ENCODE measurements at regions not wholly inside any gene's neighbourhood (a gene's known extent, or its start where the extent isn't known, plus 50 kb on each side); places are given as distances from the start of the nearest gene placed in this dataset.

DNA sequence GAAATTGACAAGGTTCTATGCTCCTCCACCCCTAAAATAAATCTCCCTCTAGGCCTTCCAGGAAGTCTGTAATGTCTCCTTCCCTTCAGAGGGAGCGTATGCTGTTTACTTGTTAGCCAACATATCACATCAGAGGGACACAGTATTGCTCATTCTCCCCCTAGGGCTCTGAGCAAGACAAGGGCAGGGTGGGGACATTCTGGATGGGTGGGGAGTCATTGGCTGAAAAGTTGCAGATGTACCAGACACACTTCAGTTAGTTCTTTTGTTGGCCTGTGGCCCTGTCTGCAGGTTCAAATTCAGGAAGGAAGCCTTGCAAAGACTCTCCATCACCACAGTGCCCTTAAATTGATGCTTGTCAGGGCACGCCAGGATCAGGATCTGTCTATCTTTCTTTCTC is 106.3 kb upstream of the TEX13D start:
- H3K27me3 ChIP-seq: no peaks in the 10 kb centered on the region
- ATAC-seq: no peak
- TF ChIP-seq POLR2A (IDR thresholded peaks at IDR 0.05): no peak
- no peak for TF ChIP-seq CTCF (IDR thresholded peaks at IDR 0.05 in 4 of 5, conservative IDR thresholded peaks at IDR 0.05 in 1 of 5)

GRCh38 chrX:124228849-124229248 is 103.6 kb upstream of the TEX13D start:
- Histone ChIP-seq H3K36me3 (no peaks in the 10 kb centered on the region), H3K27ac (no peak overlapping the region), H3K4me1 (no peaks in the 10 kb centered on the region), H3K4me3 (no peak overlapping the region), H3K27me3 (no peaks in the 10 kb centered on the region), H3K9me3 (no peaks in the 10 kb centered on the region)
- in situ Hi-C loops (cut with MboI; ENCODE audit: low sequenced_read_pairs in 4 of 4) (no loop called here), intact Hi-C loops (cut with DNase I; ENCODE audit: low total_unique reads) (no loop called here)
- no peak for ATAC-seq
- no peak for DNase-seq
- TF ChIP-seq CTCF (IDR thresholded peaks at IDR 0.05 in 4 of 5, conservative IDR thresholded peaks at IDR 0.05 in 1 of 5) (no peak), POLR2A (IDR thresholded peaks at IDR 0.05) (no peak)

More for the DNA sequence above, 106.3 kb upstream of the TEX13D start:
- Histone ChIP-seq H3K27ac (no peak overlapping the region), H3K9me3 (no peaks in the 10 kb centered on the region), H3K4me3 (no peak overlapping the region), H3K36me3 (no peaks in the 10 kb centered on the region), H3K4me1 (no peaks in the 10 kb centered on the region)
- peak in 1 of 2 donors; percentile 13 for DNase-seq
- in situ Hi-C loops (cut with MboI; ENCODE audit: low sequenced_read_pairs in 4 of 4) (no loop called here), intact Hi-C loops (cut with DNase I; ENCODE audit: low total_unique reads) (no loop called here)

- in situ Hi-C loops (cut with MboI; ENCODE audit: low sequenced_read_pairs in 4 of 4): no loop called here
- no peak overlapping the region for H3K27ac ChIP-seq
- H3K4me3 ChIP-seq: no peak overlapping the region
- no peaks in the 10 kb centered on the region for H3K4me1 ChIP-seq
- TF ChIP-seq POLR2A (IDR thresholded peaks at IDR 0.05) (no peak), CTCF (IDR thresholded peaks at IDR 0.05 in 4 of 5, conservative IDR thresholded peaks at IDR 0.05 in 1 of 5) (no peak)
- intact Hi-C loops (cut with DNase I; ENCODE audit: low total_unique reads): no loop called here
- H3K36me3 ChIP-seq: no peaks in the 10 kb centered on the region
- no peak for DNase-seq
- ATAC-seq: no peak
- H3K9me3 ChIP-seq: no peaks in the 10 kb centered on the region
- H3K27me3 ChIP-seq: no peaks in the 10 kb centered on the region
These were observed 103.1 kb upstream of the TEX13D start for GRCh38 chrX:124229374-124229773.

- no peak overlapping the region for H3K4me3 ChIP-seq
- H3K4me1 ChIP-seq: no peaks in the 10 kb centered on the region
- no peak for ATAC-seq
- intact Hi-C loops (cut with DNase I; ENCODE audit: low total_unique reads) (no loop called here), in situ Hi-C loops (cut with MboI; ENCODE audit: low sequenced_read_pairs in 4 of 4) (no loop called here)
- no peak overlapping the region for H3K27ac ChIP-seq
- no peaks in the 10 kb centered on the region for H3K27me3 ChIP-seq
- no peak for TF ChIP-seq POLR2A (IDR thresholded peaks at IDR 0.05)
- no peak for TF ChIP-seq CTCF (IDR thresholded peaks at IDR 0.05 in 4 of 5, conservative IDR thresholded peaks at IDR 0.05 in 1 of 5)
- no peaks in the 10 kb centered on the region for H3K36me3 ChIP-seq
- DNase-seq: no peak
- no peaks in the 10 kb centered on the region for H3K9me3 ChIP-seq
These were observed 101.6 kb upstream of the TEX13D start for GRCh38 chrX:124230655-124231450.

GRCh38 chrX:124231451-124231759 is 101.1 kb upstream of the TEX13D start:
- intact Hi-C loops (cut with DNase I; ENCODE audit: low total_unique reads) (no loop called here), in situ Hi-C loops (cut with MboI; ENCODE audit: low sequenced_read_pairs in 4 of 4) (no loop called here)
- ATAC-seq (no peak), DNase-seq (no peak)
- H3K36me3 ChIP-seq: no peaks in the 10 kb centered on the region
- H3K27ac ChIP-seq: no peak overlapping the region
- no peaks in the 10 kb centered on the region for H3K9me3 ChIP-seq
- TF ChIP-seq POLR2A (IDR thresholded peaks at IDR 0.05) (no peak), CTCF (IDR thresholded peaks at IDR 0.05 in 4 of 5, conservative IDR thresholded peaks at IDR 0.05 in 1 of 5) (no peak)
- H3K4me1 ChIP-seq: no peaks in the 10 kb centered on the region
- H3K27me3 ChIP-seq: no peaks in the 10 kb centered on the region
- H3K4me3 ChIP-seq: no peak overlapping the region

All from gastrocnemius medialis (tissue), 4 donors.